Fibroblast of pulmonary artery (primary cell): ENCODE measurements at regions not wholly inside any gene's neighbourhood (a gene's known extent, or its start where the extent isn't known, plus 50 kb on each side); places are given as distances from the start of the nearest gene placed in this dataset.

ENCODE experiments used
- DNase-seq: peaks from one replicate; pipeline ENCODE4 v3.0.0-alpha.2; 2010; ENCODE audit warnings: low read depth
- H3K4me3 ChIP-seq: replicated peaks from 2 replicates; pipeline ENCODE4 v1.5.1; 2011; ENCODE audit warnings: low read depth, mild to moderate bottlenecking, control low read depth, low read length, moderate library complexity
- TF ChIP-seq, protein P1 (sequence below): IDR thresholded peaks from 2 replicates; pipeline ENCODE4 v1.5.1; 2011; ENCODE audit warnings: mild to moderate bottlenecking, control low read depth, low read length, inconsistent platforms; ENCODE audit errors: missing control alignments

GRCh38 chr4:34893382-34893781, 1350.9 kb downstream of the ARAP2 start:
- no peak overlapping the region for H3K4me3 ChIP-seq
- DNase-seq = no peak
- TF ChIP-seq, protein P1, sequence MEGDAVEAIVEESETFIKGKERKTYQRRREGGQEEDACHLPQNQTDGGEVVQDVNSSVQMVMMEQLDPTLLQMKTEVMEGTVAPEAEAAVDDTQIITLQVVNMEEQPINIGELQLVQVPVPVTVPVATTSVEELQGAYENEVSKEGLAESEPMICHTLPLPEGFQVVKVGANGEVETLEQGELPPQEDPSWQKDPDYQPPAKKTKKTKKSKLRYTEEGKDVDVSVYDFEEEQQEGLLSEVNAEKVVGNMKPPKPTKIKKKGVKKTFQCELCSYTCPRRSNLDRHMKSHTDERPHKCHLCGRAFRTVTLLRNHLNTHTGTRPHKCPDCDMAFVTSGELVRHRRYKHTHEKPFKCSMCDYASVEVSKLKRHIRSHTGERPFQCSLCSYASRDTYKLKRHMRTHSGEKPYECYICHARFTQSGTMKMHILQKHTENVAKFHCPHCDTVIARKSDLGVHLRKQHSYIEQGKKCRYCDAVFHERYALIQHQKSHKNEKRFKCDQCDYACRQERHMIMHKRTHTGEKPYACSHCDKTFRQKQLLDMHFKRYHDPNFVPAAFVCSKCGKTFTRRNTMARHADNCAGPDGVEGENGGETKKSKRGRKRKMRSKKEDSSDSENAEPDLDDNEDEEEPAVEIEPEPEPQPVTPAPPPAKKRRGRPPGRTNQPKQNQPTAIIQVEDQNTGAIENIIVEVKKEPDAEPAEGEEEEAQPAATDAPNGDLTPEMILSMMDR = no peak

- no peak for DNase-seq
- H3K4me3 ChIP-seq = no peak overlapping the region
- TF ChIP-seq, protein P1 = no peak
Observed at GRCh38 chr4:34920032-34920431, 1324.3 kb downstream of the ARAP2 start.

GRCh38 chr4:34921391-34921790, 1322.9 kb downstream of the ARAP2 start:
- H3K4me3 ChIP-seq = no peak overlapping the region
- TF ChIP-seq, protein P1 = no peak
- DNase-seq = no peak

DNA sequence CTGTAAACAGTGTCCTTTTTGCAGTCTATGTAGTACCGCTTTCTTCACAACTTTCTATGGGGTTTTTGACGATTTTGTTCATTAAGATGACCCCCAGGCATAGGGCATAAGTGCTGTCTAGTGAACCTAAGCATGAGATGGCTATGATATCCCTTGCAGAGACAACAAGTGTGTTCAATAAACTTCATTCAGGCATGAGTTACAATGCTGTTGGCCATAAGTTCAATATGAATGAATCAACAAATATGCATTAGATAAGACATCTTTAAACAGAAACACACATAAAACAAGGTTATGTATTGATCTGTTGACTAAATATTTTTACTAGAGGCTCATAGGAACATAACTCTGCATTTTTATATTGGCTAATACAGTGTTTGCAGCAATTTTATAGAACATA, 1322.0 kb downstream of the ARAP2 start:
- TF ChIP-seq, protein P1 = no peak
- no peak overlapping the region for H3K4me3 ChIP-seq
- no peak for DNase-seq

DNA sequence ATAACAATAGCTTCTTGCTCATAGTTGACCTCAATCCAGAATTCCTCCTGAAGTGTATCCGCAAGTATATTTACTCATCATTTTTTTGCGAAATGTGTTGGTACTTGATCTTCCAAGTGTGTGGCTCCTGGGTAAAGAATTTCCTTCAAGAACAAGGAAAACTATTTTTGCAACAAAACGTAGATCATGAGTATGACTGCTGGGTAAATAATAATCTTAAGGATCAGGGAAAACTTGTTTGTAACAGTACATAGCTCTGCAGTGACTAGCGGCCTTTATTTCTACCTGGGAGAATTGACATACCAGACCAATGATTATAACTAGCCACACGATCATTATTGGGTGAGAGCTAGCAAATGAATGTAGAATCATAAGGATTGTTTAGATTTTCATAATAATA, 1311.7 kb downstream of the ARAP2 start:
- no peak for DNase-seq
- TF ChIP-seq, protein P1 = no peak
- H3K4me3 ChIP-seq = no peak overlapping the region

DNA sequence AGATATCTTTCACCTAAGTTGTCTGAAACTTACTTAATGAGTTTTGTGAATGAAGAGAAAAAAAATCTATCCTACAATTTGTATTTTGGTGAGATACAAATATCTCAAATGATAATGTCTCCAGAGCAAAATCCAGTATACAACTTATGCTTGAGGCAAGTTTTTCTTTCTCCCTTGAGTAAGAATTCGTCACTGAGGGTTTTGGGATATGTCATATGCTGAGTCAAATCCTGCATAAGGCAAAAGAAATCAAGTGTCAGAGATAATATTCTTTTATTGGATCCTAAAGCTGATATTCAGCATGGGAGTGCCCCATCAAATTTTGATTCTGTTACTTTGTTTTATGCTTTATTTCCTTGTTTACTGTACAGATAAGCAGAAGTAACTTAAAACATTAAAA, 1308.6 kb downstream of the ARAP2 start:
- no peak for DNase-seq
- TF ChIP-seq, protein P1 = no peak
- H3K4me3 ChIP-seq = no peak overlapping the region

GRCh38 chr4:34939073-34939472, 1305.2 kb downstream of the ARAP2 start:
- TF ChIP-seq, protein P1 = no peak
- DNase-seq = no peak
- no peak overlapping the region for H3K4me3 ChIP-seq
